K562 (cell line): ENCODE measurements at regions not wholly inside any gene's neighbourhood (a gene's known extent, or its start where the extent isn't known, plus 50 kb on each side); places are given as distances from the start of the nearest gene placed in this dataset.

Source experiments
- ESRRA ChIP-seq: fragments of 450-650 bp; IDR thresholded peaks from 2 replicates; pipeline ENCODE4 v1.6.1; 2014; ENCODE audit warnings: low read depth, mild to moderate bottlenecking, moderate library complexity, borderline replicate concordance
- PBX2 ChIP-seq, 2 experiments: IDR thresholded peaks in 1 of 2; conservative IDR thresholded peaks in 1 of 2; 2 replicates each; pipeline ENCODE4 v1.6.1; 2016; ENCODE audit warnings: low read depth in 2 of 2, mild to moderate bottlenecking in 1 of 2, missing compliant biosample characterization in 1 of 2, missing genetic modification characterization in 1 of 2, moderate library complexity in 1 of 2
- ZNF316 ChIP-seq: fragments of 450-650 bp; IDR thresholded peaks from 2 replicates; pipeline ENCODE4 v1.6.1; 2016
- TF ChIP-seq, protein P1 (sequence below), 2 experiments: fragments of 450-650 bp in 1 of 2; sonication (generic) in 1 of 2; formaldehyde crosslinking in 1 of 2; IDR thresholded peaks; 2 replicates each; pipeline versions ENCODE4 v1.7.1 to v1.9.0; 2016 to 2022; ENCODE audit warnings: inconsistent platforms in 1 of 2, mild to moderate bottlenecking in 1 of 2, missing genetic modification reagents in 1 of 2
- TF ChIP-seq, protein P2 (sequence below): fragments of 450-650 bp; IDR thresholded peaks from 2 replicates; pipeline ENCODE4 v1.6.1; 2018; ENCODE audit warnings: mild to moderate bottlenecking, low read depth; ENCODE audit not compliant: partially characterized antibody

DNA sequence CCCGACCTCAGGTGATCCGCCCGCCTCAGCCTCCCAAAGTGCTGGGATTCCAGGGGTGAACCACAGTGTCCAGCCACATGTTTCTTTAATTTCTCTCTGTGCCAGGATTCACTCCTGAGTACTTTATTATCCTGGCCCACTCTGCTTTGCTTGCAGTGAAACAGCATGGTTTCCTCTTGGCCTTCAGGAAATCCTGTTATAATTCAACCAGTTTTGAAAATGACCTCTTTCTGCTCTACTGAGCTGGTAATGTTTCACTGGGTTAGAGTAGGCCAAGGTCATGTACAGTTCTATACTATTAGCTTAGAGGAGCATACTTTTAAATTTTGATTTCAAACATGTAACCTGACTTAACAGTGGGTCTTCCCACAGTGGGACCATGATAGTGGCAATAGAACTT lies 90.6 kb upstream of the PELI1 start (continued):
- TF ChIP-seq, protein P1, sequence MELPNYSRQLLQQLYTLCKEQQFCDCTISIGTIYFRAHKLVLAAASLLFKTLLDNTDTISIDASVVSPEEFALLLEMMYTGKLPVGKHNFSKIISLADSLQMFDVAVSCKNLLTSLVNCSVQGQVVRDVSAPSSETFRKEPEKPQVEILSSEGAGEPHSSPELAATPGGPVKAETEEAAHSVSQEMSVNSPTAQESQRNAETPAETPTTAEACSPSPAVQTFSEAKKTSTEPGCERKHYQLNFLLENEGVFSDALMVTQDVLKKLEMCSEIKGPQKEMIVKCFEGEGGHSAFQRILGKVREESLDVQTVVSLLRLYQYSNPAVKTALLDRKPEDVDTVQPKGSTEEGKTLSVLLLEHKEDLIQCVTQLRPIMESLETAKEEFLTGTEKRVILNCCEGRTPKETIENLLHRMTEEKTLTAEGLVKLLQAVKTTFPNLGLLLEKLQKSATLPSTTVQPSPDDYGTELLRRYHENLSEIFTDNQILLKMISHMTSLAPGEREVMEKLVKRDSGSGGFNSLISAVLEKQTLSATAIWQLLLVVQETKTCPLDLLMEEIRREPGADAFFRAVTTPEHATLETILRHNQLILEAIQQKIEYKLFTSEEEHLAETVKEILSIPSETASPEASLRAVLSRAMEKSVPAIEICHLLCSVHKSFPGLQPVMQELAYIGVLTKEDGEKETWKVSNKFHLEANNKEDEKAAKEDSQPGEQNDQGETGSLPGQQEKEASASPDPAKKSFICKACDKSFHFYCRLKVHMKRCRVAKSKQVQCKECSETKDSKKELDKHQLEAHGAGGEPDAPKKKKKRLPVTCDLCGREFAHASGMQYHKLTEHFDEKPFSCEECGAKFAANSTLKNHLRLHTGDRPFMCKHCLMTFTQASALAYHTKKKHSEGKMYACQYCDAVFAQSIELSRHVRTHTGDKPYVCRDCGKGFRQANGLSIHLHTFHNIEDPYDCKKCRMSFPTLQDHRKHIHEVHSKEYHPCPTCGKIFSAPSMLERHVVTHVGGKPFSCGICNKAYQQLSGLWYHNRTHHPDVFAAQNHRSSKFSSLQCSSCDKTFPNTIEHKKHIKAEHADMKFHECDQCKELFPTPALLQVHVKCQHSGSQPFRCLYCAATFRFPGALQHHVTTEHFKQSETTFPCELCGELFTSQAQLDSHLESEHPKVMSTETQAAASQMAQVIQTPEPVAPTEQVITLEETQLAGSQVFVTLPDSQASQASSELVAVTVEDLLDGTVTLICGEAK (IDR thresholded peaks at IDR 0.05): no peak
- TF ChIP-seq, protein P1 (CRISPR knock-in tag; IDR thresholded peaks at IDR 0.05): no peak
- TF ChIP-seq, protein P2, sequence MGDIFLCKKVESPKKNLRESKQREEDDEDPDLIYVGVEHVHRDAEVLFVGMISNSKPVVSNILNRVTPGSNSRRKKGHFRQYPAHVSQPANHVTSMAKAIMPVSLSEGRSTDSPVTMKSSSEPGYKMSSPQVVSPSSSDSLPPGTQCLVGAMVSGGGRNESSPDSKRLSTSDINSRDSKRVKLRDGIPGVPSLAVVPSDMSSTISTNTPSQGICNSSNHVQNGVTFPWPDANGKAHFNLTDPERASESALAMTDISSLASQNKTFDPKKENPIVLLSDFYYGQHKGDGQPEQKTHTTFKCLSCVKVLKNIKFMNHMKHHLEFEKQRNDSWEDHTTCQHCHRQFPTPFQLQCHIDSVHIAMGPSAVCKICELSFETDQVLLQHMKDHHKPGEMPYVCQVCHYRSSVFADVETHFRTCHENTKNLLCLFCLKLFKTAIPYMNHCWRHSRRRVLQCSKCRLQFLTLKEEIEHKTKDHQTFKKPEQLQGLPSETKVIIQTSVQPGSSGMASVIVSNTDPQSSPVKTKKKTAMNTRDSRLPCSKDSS: no peak
- TF ChIP-seq ZNF316 (no peak), ESRRA (no peak), PBX2 (CRISPR knock-in tag; IDR thresholded peaks at IDR 0.05; ENCODE audit: low read depth) (no peak), PBX2 (tag; conservative IDR thresholded peaks at IDR 0.05; ENCODE audit: low read depth) (no peak)
